Vagina (tissue), 2 donors: ENCODE measurements at regions not wholly inside any gene's neighbourhood (a gene's known extent, or its start where the extent isn't known, plus 50 kb on each side); places are given as distances from the start of the nearest gene placed in this dataset.

Experiments used
- DNase-seq, 2 donors: peaks; one replicate each; pipeline ENCODE4 v3.0.0-alpha.2; 2017; ENCODE audit errors: extremely low spot score in 2 of 2
- H3K27ac ChIP-seq: fragments of 200-600 bp; sonication (generic); one replicate; pipeline ENCODE4 v1.5.1; 2019
- H3K27me3 ChIP-seq: fragments of 200-600 bp; sonication (generic); one replicate; pipeline ENCODE4 v1.5.1; 2019
- H3K36me3 ChIP-seq, 2 donors: fragments of 200-600 bp; sonication (generic); one replicate each; pipeline ENCODE4 v1.5.1; 2017 to 2019
- H3K4me1 ChIP-seq: fragments of 200-600 bp; sonication (generic); one replicate; pipeline ENCODE4 v1.5.1; 2019
- H3K4me3 ChIP-seq, 2 donors: fragments of 200-600 bp; sonication (generic); 1 replicate in 1 of 2; 2 replicates in 1 of 2; pipeline ENCODE4 v1.5.1; 2016 to 2019
- H3K9me3 ChIP-seq: fragments of 200-600 bp; sonication (generic); one replicate; pipeline ENCODE4 v1.5.1; 2019
- CTCF ChIP-seq, 3 experiments: fragments of 450-650 bp in 2 of 3; fragments of 200-600 bp in 1 of 3; sonication (generic) in 1 of 3; IDR thresholded peaks; one replicate each; pipeline ENCODE4 v1.5.1; 2017 to 2019; ENCODE audit warnings: antibody characterized with exemption in 3 of 3, mild to moderate bottlenecking in 2 of 3, moderate library complexity in 2 of 3
- POLR2A ChIP-seq, 2 donors: fragments of 450-650 bp; IDR thresholded peaks; one replicate each; pipeline ENCODE4 v1.6.1; 2017; ENCODE audit warnings: antibody characterized with exemption in 2 of 2, mild to moderate bottlenecking in 2 of 2, moderate library complexity in 2 of 2
- POLR2AphosphoS5 ChIP-seq, 2 donors: sonication (generic); formaldehyde crosslinking; IDR thresholded peaks; one replicate each; pipeline ENCODE4 v1.9.0; 2017; ENCODE audit warnings: antibody characterized with exemption in 2 of 2, mild to moderate bottlenecking in 2 of 2, low read depth in 1 of 2; ENCODE audit not compliant: insufficient read depth in 1 of 2
- intact Hi-C: fragments of 100-400 bp; cut with DNase I; formaldehyde crosslinking; loops from one replicate; pipeline ENCODE4 v1.15.1; 2023

DNA sequence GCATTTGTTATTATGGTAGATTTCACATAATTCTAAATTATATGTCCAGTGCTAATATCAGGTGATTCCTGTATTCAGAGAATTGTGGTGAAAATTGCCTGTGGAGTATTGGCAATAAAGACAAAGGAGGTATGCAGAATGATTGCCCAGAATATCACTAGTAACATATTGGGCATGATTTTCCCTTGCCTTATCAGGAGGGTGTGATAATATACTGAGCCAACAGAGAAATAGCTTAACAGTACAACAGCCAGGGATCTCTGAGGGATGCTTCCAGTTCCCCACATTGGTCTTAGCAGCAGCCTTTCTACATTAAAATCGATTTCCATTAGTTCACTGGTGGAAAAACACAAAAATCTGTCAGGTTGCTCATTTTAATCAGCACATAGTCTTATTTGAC lies 122.9 kb upstream of the COL3A1 start:
- no peaks in the 10 kb centered on the region for H3K9me3 ChIP-seq
- H3K27ac ChIP-seq, result peak overlapping the region; percentile 23
- H3K4me1 ChIP-seq, result peaks cover 6% of the 10 kb centered on the region
- no peak for DNase-seq
- intact Hi-C loops, result no loop called here
- TF ChIP-seq POLR2AphosphoS5 (IDR thresholded peaks at IDR 0.05; ENCODE audit: insufficient read depth in 1 of 2, low read depth in 1 of 2) (no peak), POLR2A (IDR thresholded peaks at IDR 0.05) (no peak), CTCF (IDR thresholded peaks at IDR 0.05) (no peak)
- H3K4me3 ChIP-seq, result no peak overlapping the region
- no peaks in the 10 kb centered on the region for H3K36me3 ChIP-seq
- H3K27me3 ChIP-seq, result no peaks in the 10 kb centered on the region

DNA sequence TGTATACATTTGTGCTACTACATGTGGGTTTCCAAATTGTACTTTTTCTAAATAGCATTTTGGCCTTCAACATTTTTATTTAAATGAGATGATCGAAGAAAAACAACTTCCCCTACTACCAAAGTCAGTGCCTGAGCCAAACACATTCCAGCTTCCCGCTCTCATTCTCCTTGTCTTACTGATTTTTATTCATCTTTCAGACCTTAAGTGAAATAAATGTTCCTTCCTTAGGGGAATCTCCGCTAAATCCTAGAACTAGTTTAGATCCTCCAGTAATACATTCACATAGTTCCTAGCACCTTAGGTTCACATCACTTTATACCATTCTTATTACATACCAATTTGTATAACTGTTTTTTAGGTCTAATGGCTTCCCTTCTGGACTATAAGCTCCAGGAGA lies 122.3 kb upstream of the COL3A1 start:
- no peak for TF ChIP-seq CTCF (IDR thresholded peaks at IDR 0.05)
- TF ChIP-seq POLR2AphosphoS5 (IDR thresholded peaks at IDR 0.05; ENCODE audit: insufficient read depth in 1 of 2, low read depth in 1 of 2), result no peak
- TF ChIP-seq POLR2A (IDR thresholded peaks at IDR 0.05), result no peak
- Histone ChIP-seq H3K9me3 (no peaks in the 10 kb centered on the region), H3K36me3 (no peaks in the 10 kb centered on the region), H3K27ac (peak overlapping the region; percentile 23), H3K4me3 (no peak overlapping the region), H3K27me3 (no peaks in the 10 kb centered on the region), H3K4me1 (peaks cover 6% of the 10 kb centered on the region)
- no peak for DNase-seq
- intact Hi-C loops, result no loop called here

DNA sequence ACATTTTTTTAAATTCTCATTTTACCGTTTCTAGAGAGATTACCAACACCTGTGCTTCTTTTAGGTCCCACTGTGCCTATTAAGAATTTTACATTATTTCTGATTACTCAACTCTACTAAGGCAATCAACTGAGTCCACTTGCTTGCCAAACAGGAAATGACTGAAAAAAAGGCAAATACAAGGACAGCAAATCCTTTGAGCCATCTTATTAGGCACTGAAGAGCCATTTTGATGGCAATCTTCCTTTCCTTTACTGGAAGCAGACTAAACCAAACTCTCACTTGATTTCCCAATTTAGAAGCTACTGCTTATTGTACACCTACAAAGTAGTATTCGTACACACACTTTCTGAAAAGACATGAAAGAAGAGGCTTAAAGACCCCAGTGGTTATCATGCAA lies 121.4 kb upstream of the COL3A1 start:
- Histone ChIP-seq H3K4me1 (peaks cover 6% of the 10 kb centered on the region), H3K9me3 (no peaks in the 10 kb centered on the region), H3K27ac (peak overlapping the region; percentile 26), H3K36me3 (no peaks in the 10 kb centered on the region), H3K4me3 (no peak overlapping the region), H3K27me3 (no peaks in the 10 kb centered on the region)
- DNase-seq, result no peak
- intact Hi-C loops, result no loop called here
- TF ChIP-seq POLR2AphosphoS5 (IDR thresholded peaks at IDR 0.05; ENCODE audit: insufficient read depth in 1 of 2, low read depth in 1 of 2) (no peak), CTCF (IDR thresholded peaks at IDR 0.05) (no peak), POLR2A (IDR thresholded peaks at IDR 0.05) (no peak)

DNA sequence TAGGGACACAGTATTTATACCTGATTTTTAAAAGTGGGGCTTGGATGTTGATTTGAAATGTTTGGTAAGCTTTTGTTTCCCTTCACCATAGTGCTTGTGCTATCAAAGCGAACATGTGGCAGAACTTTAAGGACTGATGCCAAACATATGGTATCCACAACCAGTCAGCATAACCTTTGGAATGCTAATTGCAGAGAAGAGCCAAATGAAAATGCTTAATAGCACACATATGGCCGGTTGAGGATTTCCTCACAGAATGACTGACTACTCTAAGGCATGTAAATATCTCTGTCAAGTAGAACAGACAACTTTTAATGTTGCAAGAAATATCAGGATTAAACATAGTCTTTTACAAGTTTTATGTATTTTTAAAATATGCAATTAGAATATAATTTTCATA lies 120.9 kb upstream of the COL3A1 start:
- Histone ChIP-seq H3K4me1 (peaks cover 6% of the 10 kb centered on the region), H3K27me3 (no peaks in the 10 kb centered on the region), H3K4me3 (no peak overlapping the region), H3K9me3 (no peaks in the 10 kb centered on the region), H3K36me3 (no peaks in the 10 kb centered on the region), H3K27ac (peak overlapping the region; percentile 26)
- no peak for TF ChIP-seq POLR2AphosphoS5 (IDR thresholded peaks at IDR 0.05; ENCODE audit: insufficient read depth in 1 of 2, low read depth in 1 of 2)
- TF ChIP-seq POLR2A (IDR thresholded peaks at IDR 0.05), result no peak
- TF ChIP-seq CTCF (IDR thresholded peaks at IDR 0.05), result no peak
- DNase-seq, result no peak
- intact Hi-C loops, result no loop called here

DNA sequence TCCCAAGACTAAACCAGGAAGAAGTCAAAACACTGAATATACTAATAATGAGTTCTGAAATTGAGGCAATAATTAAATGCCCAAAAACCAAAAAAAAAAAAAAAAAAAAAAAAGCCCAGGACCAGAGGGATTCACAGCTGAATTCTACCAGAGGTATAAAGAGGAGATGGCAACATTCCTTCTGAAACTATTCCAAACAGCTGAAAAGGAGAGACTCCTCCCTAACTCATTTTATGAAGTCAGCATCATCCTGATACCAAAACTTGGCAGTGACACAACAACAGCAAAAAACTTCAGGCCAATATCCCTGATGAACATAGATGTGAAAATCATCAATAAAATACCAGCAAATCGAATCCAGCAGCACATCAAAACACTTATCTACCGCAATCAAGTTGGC lies 108.5 kb upstream of the COL3A1 start:
- peaks cover 8% of the 10 kb centered on the region for H3K9me3 ChIP-seq
- intact Hi-C loops, result no loop called here

More for the DNA sequence above, 108.5 kb upstream of the COL3A1 start:
- TF ChIP-seq POLR2AphosphoS5 (IDR thresholded peaks at IDR 0.05; ENCODE audit: insufficient read depth in 1 of 2, low read depth in 1 of 2) (no peak), POLR2A (IDR thresholded peaks at IDR 0.05) (no peak), CTCF (IDR thresholded peaks at IDR 0.05) (no peak)
- Histone ChIP-seq H3K27me3 (no peaks in the 10 kb centered on the region), H3K36me3 (no peaks in the 10 kb centered on the region), H3K4me3 (no peak overlapping the region), H3K4me1 (no peaks in the 10 kb centered on the region), H3K27ac (no peak overlapping the region)
- DNase-seq, result no peak
